CD4-positive, alpha-beta memory T cell (primary cell): ENCODE measurements at regions not wholly inside any gene's neighbourhood (a gene's known extent, or its start where the extent isn't known, plus 50 kb on each side); places are given as distances from the start of the nearest gene placed in this dataset.

ENCODE experiments used
- CTCF ChIA-PET: fragments of 350-600 bp; sonication (Branson Sonifier 250); formaldehyde crosslinking; loops from one replicate; lab custom pipeline; 2021; ENCODE audit warnings: inconsistent platforms; ENCODE audit not compliant: partially characterized antibody; lab: Charles Lee
- POLR2A ChIA-PET: fragments of 350-600 bp; sonication (Branson Sonifier 250); formaldehyde crosslinking; loops from one replicate; lab custom pipeline; 2021; ENCODE audit not compliant: partially characterized antibody; lab: Charles Lee
- DNase-seq, 5 donors: peaks; one replicate each; pipeline versions ENCODE4 v3.0.0 to v3.0.0-alpha.2; 2020 to 2022; ENCODE audit warnings: mixed read lengths in 1 of 5
- H3K27ac ChIP-seq: one replicate; pipeline ENCODE4 v1.7.0; 2013; ENCODE audit warnings: low read depth, low read length
- H3K27me3 ChIP-seq: 2 replicates; pipeline ENCODE4 v1.7.0; 2013; ENCODE audit warnings: mild to moderate bottlenecking, low read length, moderate library complexity; ENCODE audit not compliant: insufficient read depth
- H3K36me3 ChIP-seq: 2 replicates; pipeline ENCODE4 v1.7.0; 2013; ENCODE audit warnings: mild to moderate bottlenecking, low read length, moderate library complexity; ENCODE audit not compliant: insufficient read depth
- H3K4me1 ChIP-seq: 2 replicates; pipeline ENCODE4 v1.7.0; 2013; ENCODE audit warnings: mild to moderate bottlenecking, low read length, moderate library complexity; ENCODE audit not compliant: insufficient read depth
- H3K4me3 ChIP-seq, 2 donors: one replicate each; pipeline ENCODE4 v1.7.0; 2013; ENCODE audit warnings: low read length in 2 of 2, mild to moderate bottlenecking in 1 of 2
- H3K9me3 ChIP-seq, 2 donors: one replicate each; pipeline ENCODE4 v1.7.0; 2013; ENCODE audit warnings: low read length in 2 of 2, control low read depth in 1 of 2; ENCODE audit not compliant: control insufficient read depth in 1 of 2
- H3K27ac Mint-ChIP-seq, 7 donors: one replicate each; pipeline ENCODE4 v1.8.0; 2020 to 2021; ENCODE audit warnings: mixed read lengths in 7 of 7, mild to moderate bottlenecking in 6 of 7, inconsistent platforms in 3 of 7, moderate library complexity in 3 of 7
- H3K27me3 Mint-ChIP-seq, 2 donors: one replicate each; pipeline ENCODE4 v1.8.0; 2020 to 2021; ENCODE audit warnings: mixed read lengths in 2 of 2
- H3K36me3 Mint-ChIP-seq, 2 donors: one replicate each; pipeline ENCODE4 v1.8.0; 2020 to 2021; ENCODE audit warnings: mixed read lengths in 2 of 2, inconsistent platforms in 1 of 2, mild to moderate bottlenecking in 1 of 2
- H3K4me1 Mint-ChIP-seq, 4 donors: one replicate each; pipeline ENCODE4 v1.8.0; 2020 to 2021; ENCODE audit warnings: mixed read lengths in 4 of 4, mild to moderate bottlenecking in 1 of 4
- H3K4me3 Mint-ChIP-seq, 8 donors: one replicate each; pipeline ENCODE4 v1.8.0; 2020 to 2021; ENCODE audit warnings: mixed read lengths in 8 of 8, mild to moderate bottlenecking in 7 of 8, moderate library complexity in 6 of 8, inconsistent platforms in 3 of 8
- H3K9me3 Mint-ChIP-seq, 8 donors: one replicate each; pipeline ENCODE4 v1.8.0; 2020 to 2021; ENCODE audit warnings: mixed read lengths in 8 of 8, mild to moderate bottlenecking in 5 of 8, inconsistent platforms in 3 of 8, moderate library complexity in 1 of 8
- intact Hi-C: fragments of 100-400 bp; cut with micrococcal nuclease; formaldehyde crosslinking; loops from one replicate; pipeline ENCODE4 v1.15.1; 2023

DNA sequence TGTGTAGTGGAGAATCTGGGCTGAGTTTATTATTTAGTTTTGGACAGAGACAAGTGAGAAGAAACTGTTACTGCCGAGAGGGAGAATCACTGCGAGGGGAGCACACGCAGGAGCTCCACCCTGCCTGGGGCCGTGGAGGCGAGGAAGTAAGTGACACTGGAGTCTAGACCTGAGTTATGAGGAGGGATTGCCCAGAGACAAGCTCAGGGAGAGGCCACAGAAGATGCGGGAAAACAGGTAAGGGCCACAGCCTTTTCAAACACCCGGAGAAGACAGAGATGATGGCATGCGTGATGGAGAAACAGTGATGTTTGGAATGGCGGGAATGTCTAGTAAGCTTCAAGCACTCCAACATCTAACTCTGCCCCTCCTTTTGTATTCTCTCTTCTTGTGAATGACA lies 84.1 kb downstream of the TNFSF11 start:
- Mint-ChIP-seq H3K27ac (no peak overlapping the region), H3K36me3 (no peaks in the 10 kb centered on the region), H3K9me3 (no peaks in the 10 kb centered on the region), H3K4me1 (no peaks in the 10 kb centered on the region), H3K4me3 (no peak overlapping the region), H3K27me3 (peaks cover 36 to 52% of the 10 kb centered on the region in 2 donors)
- DNase-seq, result no peak
- no peaks in the 10 kb centered on the region for H3K9me3 ChIP-seq
- H3K4me3 ChIP-seq, result no peak overlapping the region
- ChIA-PET POLR2A (no interaction called here), CTCF (no interaction called here)
- peaks cover 6% of the 10 kb centered on the region for H3K27me3 ChIP-seq
- H3K4me1 ChIP-seq, result no peaks in the 10 kb centered on the region
- no peak overlapping the region for H3K27ac ChIP-seq
- no peaks in the 10 kb centered on the region for H3K36me3 ChIP-seq
- intact Hi-C loops, result no loop called here

DNA sequence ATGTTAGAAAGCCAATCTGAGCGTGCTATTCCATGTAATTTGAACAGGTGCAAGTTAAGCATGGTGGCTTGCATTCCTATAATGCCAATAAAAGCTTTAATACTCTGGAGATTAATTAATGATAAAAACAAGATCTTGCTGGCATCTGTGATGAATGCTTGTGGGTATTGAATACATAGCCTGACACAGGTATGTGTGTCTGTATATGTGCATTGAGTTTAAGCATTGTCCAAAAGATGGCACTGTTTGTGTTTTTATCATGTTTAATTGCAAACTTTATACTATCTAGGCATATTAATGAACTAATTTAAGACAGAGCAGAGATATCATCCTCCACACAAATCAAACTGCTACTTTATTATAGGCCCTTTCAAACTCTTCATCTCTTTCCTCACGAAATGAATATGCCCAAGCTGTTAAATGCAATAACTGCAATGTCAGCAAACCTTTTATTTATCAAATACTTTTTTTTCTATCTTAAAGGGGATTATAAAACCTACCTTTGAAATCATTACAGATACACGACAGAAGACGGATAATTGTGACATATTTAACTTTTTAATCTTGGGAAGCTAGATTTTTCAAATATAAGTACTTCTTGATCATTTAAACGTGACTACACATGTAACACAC lies 86.5 kb downstream of the TNFSF11 start:
- Mint-ChIP-seq H3K36me3 (peaks cover 0 to 3% of the 10 kb centered on the region in 2 donors), H3K9me3 (peaks cover 0 to 5% (median 3%) of the 10 kb centered on the region in 8 donors), H3K4me3 (no peak overlapping the region), H3K4me1 (no peaks in the 10 kb centered on the region), H3K27me3 (peaks cover 32 to 55% of the 10 kb centered on the region in 2 donors), H3K27ac (no peak overlapping the region)
- Histone ChIP-seq H3K4me3 (no peak overlapping the region), H3K36me3 (no peaks in the 10 kb centered on the region), H3K9me3 (no peaks in the 10 kb centered on the region), H3K4me1 (no peaks in the 10 kb centered on the region), H3K27ac (no peak overlapping the region), H3K27me3 (peaks cover 6% of the 10 kb centered on the region)
- no peak for DNase-seq
- POLR2A ChIA-PET, result no interaction called here
- CTCF ChIA-PET, result no interaction called here
- intact Hi-C loops, result no loop called here

DNA sequence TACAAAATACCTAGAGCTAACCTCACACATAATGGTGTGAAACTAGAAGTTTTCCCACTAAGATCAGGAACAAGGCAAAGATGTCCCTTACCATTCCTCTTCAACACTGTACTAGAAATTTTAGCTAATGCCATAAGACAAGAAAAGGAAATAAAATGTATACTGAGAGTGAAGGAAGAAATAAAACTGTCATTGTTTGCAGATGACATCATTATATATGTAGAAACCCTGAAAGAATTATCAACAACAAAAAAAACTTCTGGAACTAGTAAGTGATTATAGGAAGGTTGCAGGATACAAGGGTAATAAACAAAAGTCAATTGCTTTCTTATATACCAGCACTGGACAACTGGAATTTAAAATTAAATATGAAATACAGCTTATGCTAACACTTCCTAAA lies 93.7 kb downstream of the TNFSF11 start:
- Histone ChIP-seq H3K4me3 (no peak overlapping the region), H3K9me3 (no peaks in the 10 kb centered on the region), H3K27me3 (no peaks in the 10 kb centered on the region), H3K4me1 (no peaks in the 10 kb centered on the region), H3K27ac (no peak overlapping the region), H3K36me3 (no peaks in the 10 kb centered on the region)
- intact Hi-C loops, result no loop called here
- no peak overlapping the region for H3K27ac Mint-ChIP-seq
- H3K36me3 Mint-ChIP-seq, result peaks cover 0 to 8% of the 10 kb centered on the region in 2 donors
- CTCF ChIA-PET, result no interaction called here
- no peak for DNase-seq
- peaks cover 3 to 23% (median 17%) of the 10 kb centered on the region in 8 donors for H3K9me3 Mint-ChIP-seq
- H3K4me3 Mint-ChIP-seq, result no peak overlapping the region
- POLR2A ChIA-PET, result no interaction called here
- H3K27me3 Mint-ChIP-seq, result peaks cover 19 to 25% of the 10 kb centered on the region in 2 donors
- H3K4me1 Mint-ChIP-seq, result no peaks in the 10 kb centered on the region

DNA sequence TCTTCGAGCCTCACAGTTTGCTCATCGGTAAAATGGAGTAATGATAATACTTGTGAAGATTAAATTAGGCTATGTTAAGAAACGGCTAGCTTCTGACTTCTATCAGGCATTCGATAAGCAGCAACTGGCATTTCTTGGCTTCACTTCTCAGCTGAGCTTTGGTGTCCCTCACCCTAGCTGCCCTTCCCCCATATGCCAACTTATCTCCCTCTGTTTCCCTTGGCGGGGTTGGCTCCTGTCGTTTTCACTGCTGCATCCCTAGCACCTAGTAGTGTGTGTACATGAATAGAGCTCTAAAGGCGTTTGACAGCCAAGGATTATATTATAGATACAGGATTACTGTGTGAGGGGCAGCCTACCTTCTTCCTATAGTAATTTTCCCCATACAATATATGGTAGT lies 97.5 kb downstream of the TNFSF11 start:
- no peaks in the 10 kb centered on the region for H3K4me1 ChIP-seq
- intact Hi-C loops, result no loop called here
- POLR2A ChIA-PET, result no interaction called here
- H3K27ac ChIP-seq, result no peak overlapping the region
- Mint-ChIP-seq H3K36me3 (peaks cover 0 to 4% of the 10 kb centered on the region in 2 donors), H3K9me3 (peaks cover 3 to 17% (median 9%) of the 10 kb centered on the region in 8 donors), H3K4me1 (no peaks in the 10 kb centered on the region), H3K27ac (no peak overlapping the region), H3K27me3 (peaks cover 6 to 8% of the 10 kb centered on the region in 2 donors), H3K4me3 (no peak overlapping the region)
- no peaks in the 10 kb centered on the region for H3K36me3 ChIP-seq
- H3K9me3 ChIP-seq, result no peaks in the 10 kb centered on the region
- H3K27me3 ChIP-seq, result no peaks in the 10 kb centered on the region
- H3K4me3 ChIP-seq, result no peak overlapping the region
- DNase-seq, result no peak
- CTCF ChIA-PET, result no interaction called here

DNA sequence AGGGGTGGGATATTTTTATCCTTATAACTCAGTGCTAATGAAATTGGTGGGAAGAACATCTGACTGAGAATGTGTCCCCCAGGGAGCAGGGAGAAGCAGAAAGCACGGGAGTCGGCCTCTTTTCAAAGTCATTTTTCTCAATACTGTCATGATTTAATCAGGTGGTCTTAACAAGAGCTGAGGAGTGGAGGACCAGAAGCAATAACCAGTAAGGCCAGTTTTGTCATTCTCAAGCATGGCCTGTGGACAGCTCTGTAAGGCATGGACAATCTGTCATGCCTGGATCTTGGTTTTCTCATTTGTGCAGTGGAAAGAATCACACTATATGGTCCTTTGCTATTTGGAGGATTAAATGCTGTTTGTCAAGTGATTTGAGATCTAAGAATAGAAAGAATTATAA lies 99.7 kb downstream of the TNFSF11 start:
- Histone ChIP-seq H3K9me3 (no peaks in the 10 kb centered on the region), H3K4me3 (no peak overlapping the region), H3K36me3 (no peaks in the 10 kb centered on the region), H3K27me3 (no peaks in the 10 kb centered on the region), H3K4me1 (no peaks in the 10 kb centered on the region), H3K27ac (no peak overlapping the region)
- no peak for DNase-seq
- Mint-ChIP-seq H3K9me3 (peaks cover 0 to 3% (median 0%) of the 10 kb centered on the region in 8 donors), H3K4me1 (no peaks in the 10 kb centered on the region), H3K27ac (no peak overlapping the region), H3K36me3 (no peaks in the 10 kb centered on the region), H3K27me3 (peaks cover 4 to 5% of the 10 kb centered on the region in 2 donors), H3K4me3 (no peak overlapping the region)
- ChIA-PET POLR2A (no interaction called here), CTCF (no interaction called here)
- intact Hi-C loops, result no loop called here

DNA sequence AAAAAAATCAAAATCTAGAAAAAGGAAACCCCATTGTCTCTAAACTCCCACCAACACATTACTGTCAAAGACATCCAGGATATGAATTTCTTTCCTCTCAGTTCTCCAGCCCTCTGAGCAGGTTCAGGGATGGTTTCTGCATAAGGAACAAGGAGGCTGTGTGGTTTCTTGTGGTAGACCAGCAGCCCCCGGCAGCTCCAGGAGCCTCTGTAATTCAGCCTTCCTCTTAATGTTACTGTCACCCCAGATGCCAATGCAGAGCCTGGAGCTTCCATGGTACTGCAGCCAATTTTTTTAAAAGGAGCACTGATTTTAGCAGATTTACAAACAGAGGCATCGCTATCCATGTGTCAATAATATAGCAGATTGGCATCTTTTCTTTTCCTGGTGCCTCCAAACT lies 100.6 kb upstream of the FAM216B start:
- Histone ChIP-seq H3K9me3 (no peaks in the 10 kb centered on the region), H3K4me1 (no peaks in the 10 kb centered on the region), H3K27ac (no peak overlapping the region), H3K36me3 (no peaks in the 10 kb centered on the region), H3K4me3 (no peak overlapping the region), H3K27me3 (no peaks in the 10 kb centered on the region)
- Mint-ChIP-seq H3K9me3 (no peaks in the 10 kb centered on the region), H3K27ac (no peak overlapping the region), H3K4me3 (no peak overlapping the region), H3K36me3 (no peaks in the 10 kb centered on the region), H3K27me3 (peaks cover 5 to 14% of the 10 kb centered on the region in 2 donors), H3K4me1 (no peaks in the 10 kb centered on the region)
- DNase-seq, result no peak
- intact Hi-C loops, result no loop called here
- ChIA-PET CTCF (no interaction called here), POLR2A (no interaction called here)

DNA sequence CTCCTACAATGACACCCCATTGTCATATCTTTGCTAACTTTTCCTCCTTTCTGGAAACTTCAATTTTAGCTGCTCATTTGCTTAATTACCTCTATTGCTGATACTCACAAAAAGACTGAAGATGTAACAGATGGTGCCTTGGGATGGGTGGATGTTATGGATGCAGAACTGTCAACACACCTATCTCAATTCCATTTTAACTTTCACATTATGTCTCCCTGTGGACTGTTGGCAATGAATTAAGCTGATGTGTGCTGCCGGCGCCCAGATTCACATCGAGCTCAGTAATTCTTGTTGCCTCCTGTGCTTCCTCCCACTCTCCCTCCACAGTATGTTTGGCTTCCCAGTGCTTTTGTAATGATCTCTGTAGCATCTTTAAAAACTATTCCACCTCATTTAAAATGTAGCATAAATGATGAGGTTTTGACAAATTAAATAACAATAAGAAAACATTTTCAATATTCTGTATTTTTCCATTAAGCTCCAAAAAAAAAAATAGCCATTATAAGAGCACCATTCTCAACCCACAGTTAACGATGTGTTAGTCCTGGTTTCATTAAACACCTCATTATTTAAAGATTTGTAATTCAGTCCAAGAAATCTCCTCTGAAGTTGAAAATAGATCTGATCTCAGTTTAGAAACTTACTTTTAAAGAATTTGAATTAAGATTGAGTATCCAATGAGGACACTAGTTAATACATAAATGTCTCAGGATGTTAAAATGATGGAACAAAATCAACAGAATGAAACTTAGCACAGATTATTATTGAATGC lies 99.9 kb upstream of the FAM216B start:
- Histone ChIP-seq H3K4me3 (no peak overlapping the region), H3K36me3 (no peaks in the 10 kb centered on the region)
- H3K9me3 Mint-ChIP-seq, result no peaks in the 10 kb centered on the region

More for the DNA sequence above, 99.9 kb upstream of the FAM216B start:
- Histone ChIP-seq H3K27me3 (no peaks in the 10 kb centered on the region), H3K4me1 (no peaks in the 10 kb centered on the region), H3K27ac (no peak overlapping the region), H3K9me3 (no peaks in the 10 kb centered on the region)
- Mint-ChIP-seq H3K27ac (no peak overlapping the region), H3K27me3 (peaks cover 5 to 12% of the 10 kb centered on the region in 2 donors), H3K36me3 (no peaks in the 10 kb centered on the region), H3K4me3 (no peak overlapping the region), H3K4me1 (no peaks in the 10 kb centered on the region)
- POLR2A ChIA-PET, result no interaction called here
- DNase-seq, result no peak
- intact Hi-C loops, result no loop called here
- CTCF ChIA-PET, result no interaction called here
